ENCODE measurements at regions not wholly inside any gene's neighbourhood (a gene's known extent, or its start where the extent isn't known, plus 50 kb on each side); places are given as distances from the start of the nearest gene placed in this dataset.

- no peak for DNase-seq (ENCODE audit: low spot score)
These were observed 80.2 kb downstream of the C6orf118 start for GRCh38 chr6:165229216-165229615.

- DNase-seq (ENCODE audit: low spot score), result no peak
These were observed 81.6 kb downstream of the C6orf118 start for GRCh38 chr6:165227644-165228329.

- no peak for DNase-seq (ENCODE audit: low spot score)
These were observed 85.7 kb downstream of the C6orf118 start for GRCh38 chr6:165223736-165224135.

GRCh38 chr6:165223101-165223500 lies 86.3 kb downstream of the C6orf118 start:
- DNase-seq (ENCODE audit: low spot score), result no peak

- no peak for DNase-seq (ENCODE audit: low spot score)
These were observed 86.9 kb downstream of the C6orf118 start for GRCh38 chr6:165222315-165223025.

- DNase-seq (ENCODE audit: low spot score), result peak; percentile 38
These were observed 89.4 kb downstream of the C6orf118 start for GRCh38 chr6:165220045-165220444.

GRCh38 chr6:165219629-165220028 lies 89.8 kb downstream of the C6orf118 start:
- DNase-seq (ENCODE audit: low spot score), result peak; percentile 11

- no peak for DNase-seq (ENCODE audit: low spot score)
These were observed 90.6 kb downstream of the C6orf118 start for GRCh38 chr6:165218829-165219228.

- no peak for DNase-seq (ENCODE audit: low spot score)
These were observed 102.6 kb downstream of the C6orf118 start for GRCh38 chr6:165206798-165207197.

GRCh38 chr6:165205632-165206031 lies 103.8 kb downstream of the C6orf118 start:
- DNase-seq (ENCODE audit: low spot score), result no peak

GRCh38 chr6:165204807-165205545 lies 104.4 kb downstream of the C6orf118 start:
- DNase-seq (ENCODE audit: low spot score), result no peak

- DNase-seq (ENCODE audit: low spot score), result no peak
These were observed 109.2 kb downstream of the C6orf118 start for GRCh38 chr6:165200178-165200577.

GRCh38 chr6:165191461-165191860 lies 117.9 kb downstream of the C6orf118 start:
- no peak for DNase-seq (ENCODE audit: low spot score)

- no peak for DNase-seq (ENCODE audit: low spot score)
These were observed 122.8 kb downstream of the C6orf118 start for GRCh38 chr6:165186441-165187205.

- DNase-seq (ENCODE audit: low spot score), result no peak
These were observed 123.4 kb downstream of the C6orf118 start for GRCh38 chr6:165186041-165186440.

GRCh38 chr6:165184192-165184979 lies 125.0 kb downstream of the C6orf118 start:
- DNase-seq (ENCODE audit: low spot score), result no peak

- DNase-seq (ENCODE audit: low spot score), result no peak
These were observed 125.8 kb downstream of the C6orf118 start for GRCh38 chr6:165183496-165184140.

- DNase-seq (ENCODE audit: low spot score), result no peak
These were observed 126.3 kb downstream of the C6orf118 start for GRCh38 chr6:165183071-165183470.

- DNase-seq (ENCODE audit: low spot score), result no peak
These were observed 127.4 kb downstream of the C6orf118 start for GRCh38 chr6:165181951-165182414.

GRCh38 chr6:165178056-165178455 lies 131.3 kb downstream of the C6orf118 start:
- DNase-seq (ENCODE audit: low spot score), result no peak

All from SK-N-DZ (cell line).